ENCODE measurements at regions not wholly inside any gene's neighbourhood (a gene's known extent, or its start where the extent isn't known, plus 50 kb on each side); places are given as distances from the start of the nearest gene placed in this dataset.

- Histone ChIP-seq H3K79me2 (ENCODE audit: insufficient read depth, low read depth, low read length) (no peaks in the 10 kb centered on the region), H2AFZ (ENCODE audit: low read length) (no peak overlapping the region), H3K36me3 (ENCODE audit: insufficient read depth, low read length) (no peaks in the 10 kb centered on the region), H3K27ac (ENCODE audit: low read depth, low read length, poor library complexity, severe bottlenecking) (no peak overlapping the region), H3K4me1 (ENCODE audit: insufficient read depth, low read length, poor library complexity, severe bottlenecking) (no peaks in the 10 kb centered on the region), H4K20me1 (ENCODE audit: insufficient read depth, low read length) (no peaks in the 10 kb centered on the region), H3K9me3 (ENCODE audit: low read length) (no peaks in the 10 kb centered on the region), H3K9me2 (ENCODE audit: insufficient read depth, low read length) (no peaks in the 10 kb centered on the region), H3K4me3 (ENCODE audit: low read depth, low read length, poor library complexity, severe bottlenecking) (no peak overlapping the region), H3K4me2 (ENCODE audit: low read length) (no peak overlapping the region)
- no TSS peak for BruUV-seq (replicated peaks)
- intact Hi-C loops (cut with micrococcal nuclease; ENCODE audit: unreplicated experiment): no loop called here
- DNase-seq (ENCODE audit: low spot score): no peak
- CTCF ChIA-PET (ENCODE audit: unreplicated experiment): no interaction called here
- POLR2A ChIA-PET: no interaction called here
- TF ChIP-seq CTCF (conservative IDR thresholded peaks at IDR 0.05; ENCODE audit: low read length): no peak
- no peak for TF ChIP-seq EZH2phosphoT487 (IDR thresholded peaks at IDR 0.05; ENCODE audit: borderline replicate concordance, low read depth, low read length)
Measured at GRCh38 chr16:65510850-65511249, 389.0 kb upstream of the CDH11 start.

DNA sequence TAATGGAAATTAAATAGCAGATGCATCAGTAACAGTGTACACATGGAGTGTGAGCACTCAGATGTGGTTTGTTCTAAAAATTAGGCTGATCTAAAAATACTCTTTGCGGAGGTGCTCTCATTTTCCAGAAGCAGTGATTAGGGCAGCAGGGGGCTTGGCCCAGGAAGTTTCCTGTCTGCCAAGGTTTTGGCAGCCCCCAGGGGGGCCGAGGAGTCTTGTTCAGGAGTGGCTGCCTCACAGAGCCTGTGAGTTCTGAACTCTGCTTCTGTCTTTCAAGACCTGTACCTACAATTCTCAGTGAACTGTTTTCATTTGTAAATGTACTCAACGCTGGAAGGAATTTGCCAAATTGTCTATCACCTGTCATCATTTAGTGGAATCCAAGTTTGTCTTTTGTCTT, 388.4 kb upstream of the CDH11 start:
- intact Hi-C loops (cut with micrococcal nuclease; ENCODE audit: unreplicated experiment): no loop called here
- Histone ChIP-seq H3K27ac (ENCODE audit: low read depth, low read length, poor library complexity, severe bottlenecking) (no peak overlapping the region), H3K4me2 (ENCODE audit: low read length) (no peak overlapping the region), H2AFZ (ENCODE audit: low read length) (no peak overlapping the region), H3K4me3 (ENCODE audit: low read depth, low read length, poor library complexity, severe bottlenecking) (no peak overlapping the region), H3K4me1 (ENCODE audit: insufficient read depth, low read length, poor library complexity, severe bottlenecking) (no peaks in the 10 kb centered on the region), H3K9me3 (ENCODE audit: low read length) (no peaks in the 10 kb centered on the region), H3K79me2 (ENCODE audit: insufficient read depth, low read depth, low read length) (no peaks in the 10 kb centered on the region), H4K20me1 (ENCODE audit: insufficient read depth, low read length) (no peaks in the 10 kb centered on the region), H3K36me3 (ENCODE audit: insufficient read depth, low read length) (no peaks in the 10 kb centered on the region), H3K9me2 (ENCODE audit: insufficient read depth, low read length) (no peaks in the 10 kb centered on the region)
- POLR2A ChIA-PET: no interaction called here
- DNase-seq (ENCODE audit: low spot score): no peak
- CTCF ChIA-PET (ENCODE audit: unreplicated experiment): no interaction called here
- TF ChIP-seq CTCF (conservative IDR thresholded peaks at IDR 0.05; ENCODE audit: low read length) (no peak), EZH2phosphoT487 (IDR thresholded peaks at IDR 0.05; ENCODE audit: borderline replicate concordance, low read depth, low read length) (no peak)
- no TSS peak for BruUV-seq (replicated peaks)

DNA sequence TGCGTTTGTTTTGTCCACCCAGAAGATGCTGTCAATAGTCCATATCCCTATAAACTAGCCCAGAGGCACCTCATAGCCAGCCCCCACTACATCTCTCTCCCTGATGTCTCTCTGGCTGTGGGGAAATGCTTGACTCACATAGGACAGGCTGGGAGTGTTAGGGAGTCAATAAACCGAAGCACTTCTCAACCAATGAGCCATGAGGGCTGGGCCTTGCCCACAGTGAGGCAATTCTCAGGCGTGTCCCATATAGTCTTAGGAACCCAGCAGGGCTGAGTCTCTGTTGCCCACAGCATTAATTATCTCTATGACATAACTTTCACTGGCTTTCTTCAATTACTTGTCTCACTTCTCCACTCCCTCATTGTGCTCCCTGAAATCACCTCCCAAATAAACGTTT, 387.3 kb upstream of the CDH11 start:
- H3K36me3 ChIP-seq (ENCODE audit: insufficient read depth, low read length): no peaks in the 10 kb centered on the region

More for the DNA sequence above, 387.3 kb upstream of the CDH11 start:
- no TSS peak for BruUV-seq (replicated peaks)
- Histone ChIP-seq H3K27ac (ENCODE audit: low read depth, low read length, poor library complexity, severe bottlenecking) (no peak overlapping the region), H2AFZ (ENCODE audit: low read length) (no peak overlapping the region), H3K9me3 (ENCODE audit: low read length) (no peaks in the 10 kb centered on the region), H3K9me2 (ENCODE audit: insufficient read depth, low read length) (no peaks in the 10 kb centered on the region), H3K4me2 (ENCODE audit: low read length) (no peak overlapping the region), H3K4me3 (ENCODE audit: low read depth, low read length, poor library complexity, severe bottlenecking) (no peak overlapping the region), H4K20me1 (ENCODE audit: insufficient read depth, low read length) (no peaks in the 10 kb centered on the region), H3K4me1 (ENCODE audit: insufficient read depth, low read length, poor library complexity, severe bottlenecking) (no peaks in the 10 kb centered on the region), H3K79me2 (ENCODE audit: insufficient read depth, low read depth, low read length) (no peaks in the 10 kb centered on the region)
- no peak for DNase-seq (ENCODE audit: low spot score)
- intact Hi-C loops (cut with micrococcal nuclease; ENCODE audit: unreplicated experiment): no loop called here
- POLR2A ChIA-PET: no interaction called here
- CTCF ChIA-PET (ENCODE audit: unreplicated experiment): no interaction called here
- TF ChIP-seq CTCF (conservative IDR thresholded peaks at IDR 0.05; ENCODE audit: low read length): no peak
- TF ChIP-seq EZH2phosphoT487 (IDR thresholded peaks at IDR 0.05; ENCODE audit: borderline replicate concordance, low read depth, low read length): no peak
